ENCODE measurements at regions not wholly inside any gene's neighbourhood (a gene's known extent, or its start where the extent isn't known, plus 50 kb on each side); places are given as distances from the start of the nearest gene placed in this dataset.

- no peak for DNase-seq
- Mint-ChIP-seq H3K36me3 (ENCODE audit: low read depth) (no peaks in the 10 kb centered on the region), H3K9me3 (no peaks in the 10 kb centered on the region), H3K4me3 (no peak overlapping the region), H3K27ac (no peak overlapping the region), H3K4me1 (no peaks in the 10 kb centered on the region), H3K27me3 (no peaks in the 10 kb centered on the region)
- POLR2A ChIA-PET = no interaction called here
- TF ChIP-seq, protein P1, sequence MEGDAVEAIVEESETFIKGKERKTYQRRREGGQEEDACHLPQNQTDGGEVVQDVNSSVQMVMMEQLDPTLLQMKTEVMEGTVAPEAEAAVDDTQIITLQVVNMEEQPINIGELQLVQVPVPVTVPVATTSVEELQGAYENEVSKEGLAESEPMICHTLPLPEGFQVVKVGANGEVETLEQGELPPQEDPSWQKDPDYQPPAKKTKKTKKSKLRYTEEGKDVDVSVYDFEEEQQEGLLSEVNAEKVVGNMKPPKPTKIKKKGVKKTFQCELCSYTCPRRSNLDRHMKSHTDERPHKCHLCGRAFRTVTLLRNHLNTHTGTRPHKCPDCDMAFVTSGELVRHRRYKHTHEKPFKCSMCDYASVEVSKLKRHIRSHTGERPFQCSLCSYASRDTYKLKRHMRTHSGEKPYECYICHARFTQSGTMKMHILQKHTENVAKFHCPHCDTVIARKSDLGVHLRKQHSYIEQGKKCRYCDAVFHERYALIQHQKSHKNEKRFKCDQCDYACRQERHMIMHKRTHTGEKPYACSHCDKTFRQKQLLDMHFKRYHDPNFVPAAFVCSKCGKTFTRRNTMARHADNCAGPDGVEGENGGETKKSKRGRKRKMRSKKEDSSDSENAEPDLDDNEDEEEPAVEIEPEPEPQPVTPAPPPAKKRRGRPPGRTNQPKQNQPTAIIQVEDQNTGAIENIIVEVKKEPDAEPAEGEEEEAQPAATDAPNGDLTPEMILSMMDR (IDR thresholded peaks at IDR 0.05) = no peak
- CTCF ChIA-PET = no interaction called here
- intact Hi-C loops (cut with micrococcal nuclease) = no loop called here
- no peak for ATAC-seq (ENCODE audit: low read depth)
Observed at GRCh38 chr13:26155568-26155967, 66.5 kb downstream of the RNF6 start.

DNA sequence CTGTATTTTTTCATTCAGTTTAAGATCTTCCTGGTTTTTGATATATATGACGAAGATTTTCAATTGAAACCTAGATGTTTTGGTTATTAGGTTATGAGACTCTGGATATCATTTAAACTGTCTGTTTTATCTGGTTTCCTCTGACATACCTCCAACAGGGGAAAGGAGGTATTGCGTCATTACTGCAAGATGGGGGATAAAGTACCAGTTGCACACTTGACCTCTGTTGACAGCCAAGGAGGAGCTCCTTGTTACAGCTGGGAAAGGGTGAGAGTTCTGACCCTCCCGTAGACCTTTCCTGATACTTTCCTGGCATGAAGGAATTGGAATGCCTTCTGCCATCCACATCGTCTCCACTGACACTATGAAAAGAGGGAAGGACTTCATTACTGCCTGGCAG is 82.0 kb upstream of the SHISA2 start:
- Mint-ChIP-seq H3K27ac (no peak overlapping the region), H3K4me3 (no peak overlapping the region)
- no peak for DNase-seq

GRCh38 chr13:26133286-26133685 is 81.5 kb upstream of the SHISA2 start:
- POLR2A ChIA-PET = no interaction called here

More for the DNA sequence above, 82.0 kb upstream of the SHISA2 start:
- TF ChIP-seq, protein P1 (IDR thresholded peaks at IDR 0.05) = no peak
- Mint-ChIP-seq H3K9me3 (peaks cover 10% of the 10 kb centered on the region), H3K36me3 (ENCODE audit: low read depth) (no peaks in the 10 kb centered on the region), H3K27me3 (peaks cover 6% of the 10 kb centered on the region), H3K4me1 (peaks cover 3% of the 10 kb centered on the region)
- POLR2A ChIA-PET = no interaction called here
- CTCF ChIA-PET = interaction anchor here (1.2 kb wide), 1 partner anchor 565 kb away, joined by 5 read pairs; no protein-coding TSS in a partner anchor
- no peak for ATAC-seq (ENCODE audit: low read depth)
- intact Hi-C loops (cut with micrococcal nuclease) = no loop called here

DNA sequence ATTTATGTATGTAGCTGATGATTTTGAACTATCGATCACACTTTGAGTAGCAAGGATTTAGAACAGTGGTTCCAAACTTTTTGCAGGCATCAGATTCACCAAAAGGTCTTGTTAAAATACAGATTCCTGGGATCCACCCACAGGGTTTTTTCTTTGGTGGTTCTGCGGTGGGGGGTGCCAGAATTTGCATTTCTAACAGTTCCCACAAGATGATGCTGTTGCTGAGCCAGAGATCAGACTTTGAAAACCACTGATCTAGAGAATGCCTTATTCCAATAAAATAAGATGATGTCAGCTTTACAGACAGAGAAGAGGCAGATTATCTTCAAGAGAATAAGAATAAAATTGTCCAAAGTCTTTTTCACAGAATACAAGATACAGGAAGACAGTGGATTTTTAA is 80.9 kb upstream of the SHISA2 start:
- peaks cover 4% of the 10 kb centered on the region for H3K27me3 Mint-ChIP-seq
- no peak for DNase-seq
- no peak overlapping the region for H3K4me3 Mint-ChIP-seq
- H3K36me3 Mint-ChIP-seq (ENCODE audit: low read depth) = no peaks in the 10 kb centered on the region
- ATAC-seq (ENCODE audit: low read depth) = no peak
- intact Hi-C loops (cut with micrococcal nuclease) = loop anchor here (1.0 kb wide), 1 partner anchor 365 kb away; no protein-coding TSS in a partner anchor
- peaks cover 2% of the 10 kb centered on the region for H3K9me3 Mint-ChIP-seq
- POLR2A ChIA-PET = no interaction called here
- H3K27ac Mint-ChIP-seq = no peak overlapping the region
- TF ChIP-seq, protein P1 (IDR thresholded peaks at IDR 0.05) = no peak
- H3K4me1 Mint-ChIP-seq = peaks cover 3% of the 10 kb centered on the region
- CTCF ChIA-PET = interaction anchor here (1.1 to 1.2 kb wide), 2 partner anchors 566 kb away, joined by 3 to 5 read pairs; no protein-coding TSS in a partner anchor

More at GRCh38 chr13:26133286-26133685, 81.5 kb upstream of the SHISA2 start:
- Mint-ChIP-seq H3K27me3 (peaks cover 6% of the 10 kb centered on the region), H3K9me3 (peaks cover 6% of the 10 kb centered on the region), H3K4me1 (peaks cover 3% of the 10 kb centered on the region), H3K36me3 (ENCODE audit: low read depth) (no peaks in the 10 kb centered on the region), H3K4me3 (no peak overlapping the region), H3K27ac (no peak overlapping the region)
- intact Hi-C loops (cut with micrococcal nuclease) = no loop called here
- TF ChIP-seq, protein P1 (IDR thresholded peaks at IDR 0.05) = no peak
- DNase-seq (no peak), ATAC-seq (ENCODE audit: low read depth) (no peak)
- CTCF ChIA-PET = interaction anchor here (1.2 kb wide), 1 partner anchor 565 kb away, joined by 5 read pairs; no protein-coding TSS in a partner anchor

GRCh38 chr13:26128676-26129075 is 76.9 kb upstream of the SHISA2 start:
- Mint-ChIP-seq H3K4me1 (peaks cover 3% of the 10 kb centered on the region), H3K9me3 (no peaks in the 10 kb centered on the region), H3K27me3 (peaks cover 2% of the 10 kb centered on the region), H3K36me3 (ENCODE audit: low read depth) (no peaks in the 10 kb centered on the region), H3K27ac (no peak overlapping the region), H3K4me3 (no peak overlapping the region)
- intact Hi-C loops (cut with micrococcal nuclease) = no loop called here
- ChIA-PET POLR2A (no interaction called here), CTCF (no interaction called here)
- TF ChIP-seq, protein P1 (IDR thresholded peaks at IDR 0.05) = no peak
- DNase-seq (no peak), ATAC-seq (ENCODE audit: low read depth) (no peak)
